HPDE6-E6E7 (cell line): ENCODE measurements at regions not wholly inside any gene's neighbourhood (a gene's known extent, or its start where the extent isn't known, plus 50 kb on each side); places are given as distances from the start of the nearest gene placed in this dataset.
A peak's percentile ranks its signal among the peaks of the same experiment; 100 is the strongest.

Experiments
- DNase-seq: peaks from one replicate; pipeline ENCODE4 v3.0.0; 2011; ENCODE audit warnings: missing footprints; ENCODE audit errors: extremely low spot score

DNA sequence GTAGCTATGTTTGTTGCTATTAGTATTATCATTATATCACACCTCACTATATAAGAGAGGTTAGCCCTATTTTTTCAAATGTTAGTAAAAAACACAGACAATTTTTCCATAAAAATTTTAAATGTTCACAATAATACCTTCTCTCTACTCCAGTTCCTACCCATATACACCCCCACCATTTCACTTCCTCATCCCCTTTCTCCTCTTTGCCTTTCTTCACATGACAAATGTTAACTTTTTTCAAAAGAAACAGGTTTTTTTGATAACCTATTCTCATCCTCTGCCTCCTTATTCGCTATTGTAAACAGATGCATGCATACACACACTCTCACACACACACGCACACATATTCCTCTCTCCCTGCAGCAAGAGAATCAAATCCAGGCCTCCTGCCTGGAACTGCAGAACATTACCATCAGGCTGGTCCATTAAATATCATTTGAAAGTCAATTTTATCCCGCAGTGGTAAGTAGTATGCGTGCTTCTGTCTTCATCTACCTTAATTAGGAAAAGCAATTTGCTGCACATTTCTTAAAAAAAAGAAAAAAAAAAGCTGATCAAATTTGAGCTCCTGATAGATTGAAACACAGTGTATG, 55.5 kb downstream of the MID1IP1 start:
- no peak for DNase-seq

- DNase-seq, result no peak
Measured at GRCh38 chrX:38857736-38858523, 56.7 kb downstream of the MID1IP1 start.

GRCh38 chrX:38859602-38860001, 58.3 kb downstream of the MID1IP1 start:
- DNase-seq, result no peak

DNA sequence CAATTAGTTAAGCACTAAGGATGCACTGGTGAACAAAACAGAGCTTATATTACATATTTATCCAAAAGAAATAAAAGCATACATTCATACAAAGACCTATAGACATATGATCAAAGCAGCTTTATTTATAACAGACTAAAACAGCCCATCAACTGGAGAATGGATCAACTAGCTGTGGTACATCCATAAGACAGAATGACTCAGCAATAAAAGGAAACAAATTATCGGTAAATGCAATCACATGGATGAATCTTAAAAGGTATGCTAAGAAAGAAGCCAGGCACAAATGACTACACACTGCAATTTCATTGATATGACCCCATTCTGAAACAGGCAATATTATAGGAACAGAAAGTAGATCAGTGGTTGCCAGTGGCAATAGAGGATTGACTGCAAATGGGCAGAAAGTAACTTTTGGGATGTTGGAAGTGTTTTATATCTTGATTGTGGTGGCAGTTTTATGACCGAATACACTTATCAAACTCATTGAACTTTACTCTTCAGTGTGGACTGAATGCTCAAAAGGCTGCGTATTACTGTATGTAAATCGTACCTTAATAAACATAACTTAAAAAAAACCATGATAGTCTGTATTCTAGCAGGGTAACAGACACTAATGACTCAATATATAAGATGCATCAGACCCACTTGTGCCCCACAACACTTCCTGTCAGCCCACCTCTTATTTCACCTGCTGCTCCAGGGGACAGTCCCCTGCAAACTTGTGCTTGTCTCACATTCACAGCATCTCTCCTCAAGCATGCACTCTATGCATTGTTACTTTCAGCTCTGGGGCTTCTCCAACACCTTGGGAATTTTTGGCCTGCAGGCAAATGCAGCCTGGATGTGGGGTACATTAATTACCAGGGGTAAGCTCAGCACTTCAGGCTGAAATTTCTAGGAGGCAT, 59.1 kb downstream of the MID1IP1 start:
- no peak for DNase-seq

GRCh38 chrX:38861489-38861888, 60.2 kb downstream of the MID1IP1 start:
- no peak for DNase-seq

GRCh38 chrX:38862100-38862499, 60.8 kb downstream of the MID1IP1 start:
- no peak for DNase-seq

DNA sequence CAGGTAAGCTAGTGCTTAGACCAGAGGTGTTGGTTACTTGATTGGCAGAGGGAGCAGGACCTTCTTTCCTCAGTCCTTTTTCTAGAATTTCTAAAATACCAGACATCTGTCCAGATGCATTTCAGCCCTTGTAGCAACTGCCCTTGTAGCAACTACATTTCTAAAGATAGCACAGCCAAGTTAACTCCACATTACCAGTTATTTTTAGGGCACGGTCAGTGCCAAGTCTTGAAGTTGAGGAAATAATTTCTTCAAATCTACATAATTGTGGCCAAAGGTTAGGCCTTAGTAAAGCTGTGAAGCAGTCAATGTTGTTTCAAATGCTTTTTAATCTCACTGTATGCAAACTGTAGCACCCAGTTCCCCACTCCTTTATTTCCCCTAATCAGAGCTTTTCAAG, 62.9 kb downstream of the MID1IP1 start:
- DNase-seq, result no peak

GRCh38 chrX:38868321-38868720, 67.1 kb downstream of the MID1IP1 start:
- DNase-seq, result no peak

DNA sequence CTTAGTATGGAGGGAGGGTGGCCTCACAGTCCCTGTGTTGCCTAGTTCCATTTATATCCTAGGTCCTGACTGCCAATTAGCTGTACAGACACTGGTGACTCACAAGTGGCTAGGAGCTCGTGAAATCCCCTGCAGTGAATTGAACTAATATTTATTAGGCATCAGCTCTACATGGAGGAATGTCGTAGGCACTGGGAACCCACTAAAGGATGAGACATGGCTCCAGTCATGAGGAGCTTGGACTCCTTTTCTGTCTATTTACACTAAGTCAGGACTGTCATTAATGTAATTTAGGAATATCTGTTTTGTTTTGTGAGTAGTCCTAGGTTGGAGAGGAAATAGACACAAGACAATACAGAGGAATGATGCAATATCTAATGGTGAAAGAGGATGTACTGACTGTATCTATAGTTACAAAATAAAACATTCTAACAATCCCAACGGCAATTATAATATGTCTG, 67.7 kb downstream of the MID1IP1 start:
- no peak for DNase-seq

- peak; percentile 43 for DNase-seq
Measured at GRCh38 chrX:38870361-38870895, 69.2 kb downstream of the MID1IP1 start.

GRCh38 chrX:38871129-38872029, 70.1 kb downstream of the MID1IP1 start:
- DNase-seq, result no peak

DNA sequence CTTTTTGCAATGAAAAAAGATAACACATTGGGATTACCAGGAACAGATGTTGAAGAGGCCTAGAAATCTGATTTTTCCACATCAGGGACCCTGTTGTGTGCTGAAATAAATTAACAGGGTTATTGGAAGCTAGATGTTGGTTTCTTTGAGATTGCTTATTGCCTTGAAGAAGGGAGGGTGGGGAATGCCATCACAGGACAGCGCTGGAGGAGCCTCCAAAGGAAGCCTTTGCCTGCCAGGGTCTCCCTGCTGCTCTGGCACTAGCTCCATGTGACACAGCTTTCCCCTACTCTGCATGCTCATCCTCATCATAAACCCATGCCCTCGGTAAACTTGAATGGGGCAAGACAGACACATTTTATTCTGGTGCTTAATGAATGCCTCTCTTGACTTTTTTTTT, 76.1 kb downstream of the MID1IP1 start:
- DNase-seq, result no peak

- no peak for DNase-seq
Measured at GRCh38 chrX:38878641-38879340, 77.5 kb downstream of the MID1IP1 start.

GRCh38 chrX:38879631-38880220, 78.5 kb downstream of the MID1IP1 start:
- no peak for DNase-seq

DNA sequence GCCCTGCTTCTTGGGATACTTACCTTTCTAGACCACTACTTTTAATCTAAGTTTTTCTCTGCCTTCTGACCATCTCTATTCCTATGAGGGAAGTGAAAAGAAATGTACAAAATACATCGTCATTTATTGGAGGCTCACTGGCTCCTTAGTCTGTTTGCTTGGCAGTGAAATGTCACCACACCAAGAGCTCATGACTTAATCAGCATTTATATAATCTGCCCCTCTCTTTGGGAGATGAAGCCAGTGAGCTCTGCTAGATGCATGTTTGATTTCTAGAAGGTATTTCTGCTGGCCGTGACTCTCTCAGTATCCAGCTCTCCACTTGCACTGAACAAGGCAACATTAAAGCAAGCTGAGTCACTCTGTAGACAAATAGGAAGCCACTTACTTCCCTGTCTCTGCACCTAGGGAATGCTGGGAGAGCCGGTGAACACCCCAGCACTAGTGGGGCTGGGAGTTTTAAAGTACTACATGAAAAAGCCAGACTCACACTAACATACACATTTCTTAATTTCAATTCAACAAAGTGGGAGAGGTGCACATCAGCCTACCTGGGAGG, 79.1 kb downstream of the MID1IP1 start:
- DNase-seq, result no peak

DNA sequence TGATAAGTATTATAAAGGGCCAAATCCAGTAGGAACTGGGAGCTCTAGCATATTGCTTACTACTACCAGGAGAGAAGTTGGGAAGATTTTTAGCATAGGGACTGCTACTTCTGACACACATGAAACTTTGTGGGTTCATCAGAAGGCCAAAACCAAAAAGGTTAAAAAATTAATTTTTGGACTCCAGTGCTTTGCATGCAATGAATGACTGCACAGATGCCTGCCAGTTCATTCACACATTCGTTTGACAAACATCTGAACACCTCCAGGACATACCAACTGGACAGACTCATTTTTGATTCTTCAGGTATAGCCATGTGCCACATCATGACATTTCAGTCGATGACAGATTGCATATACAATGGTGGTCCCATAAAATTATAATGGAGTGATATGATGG, 79.8 kb downstream of the MID1IP1 start:
- DNase-seq, result no peak

DNA sequence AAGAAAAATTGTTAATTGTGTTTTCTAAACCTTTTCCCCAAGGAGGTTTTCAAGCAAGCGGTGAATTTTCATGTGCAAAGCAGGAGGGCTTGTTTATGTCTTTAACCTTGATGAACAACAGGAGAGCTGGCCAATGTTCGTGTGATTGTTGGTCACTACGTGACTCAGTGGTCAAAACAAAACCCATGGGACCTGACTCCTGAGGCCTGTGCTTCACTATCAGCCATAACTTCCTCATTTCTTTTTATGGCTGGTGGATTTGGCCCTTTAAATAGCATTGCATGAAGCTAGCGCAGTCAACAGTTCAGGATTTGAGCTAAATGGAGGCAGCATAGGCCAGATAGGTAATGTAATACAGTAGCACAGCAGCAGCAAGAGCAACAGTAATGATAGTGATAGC, 80.5 kb downstream of the MID1IP1 start:
- DNase-seq, result no peak

GRCh38 chrX:38882894-38883626, 81.8 kb downstream of the MID1IP1 start:
- DNase-seq, result peak; percentile 56

DNA sequence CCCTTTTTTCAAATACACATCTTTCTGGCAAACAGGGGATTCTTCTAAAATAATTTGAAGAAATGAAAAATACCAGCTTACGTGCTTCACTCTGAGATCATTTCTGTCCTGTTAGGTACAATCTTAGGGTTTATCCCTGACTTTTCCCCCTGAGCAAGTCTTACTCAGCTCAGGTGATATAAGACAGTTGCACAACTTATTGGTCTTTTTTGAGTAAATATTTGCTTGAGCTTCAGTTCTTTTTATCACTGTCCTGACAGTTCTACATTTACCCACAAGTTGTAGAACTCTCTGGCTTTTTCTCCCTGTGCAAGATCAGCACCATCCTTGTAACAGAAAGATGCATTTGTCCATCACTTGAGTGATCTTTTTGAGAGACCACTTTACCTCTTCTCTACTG, 84.9 kb downstream of the MID1IP1 start:
- no peak for DNase-seq
